UCSD-AML1 (cell line): ENCODE measurements at regions not wholly inside any gene's neighbourhood (a gene's known extent, or its start where the extent isn't known, plus 50 kb on each side); places are given as distances from the start of the nearest gene placed in this dataset.

Experiments
- DNase-seq: peaks from one replicate; lab custom pipeline; 2025; ENCODE audit not compliant: unreplicated experiment; lab: John Stamatoyannopoulos, UW

GRCh38 chr4:110878413-110878812 lies 255.5 kb upstream of the PITX2 start:
- DNase-seq = no peak

GRCh38 chr4:110878956-110879355 lies 256.1 kb upstream of the PITX2 start:
- DNase-seq = no peak

GRCh38 chr4:110886270-110886669 lies 263.4 kb upstream of the PITX2 start:
- no peak for DNase-seq

GRCh38 chr4:110886856-110887255 lies 264.0 kb upstream of the PITX2 start:
- no peak for DNase-seq

GRCh38 chr4:110897784-110898183 lies 274.9 kb upstream of the PITX2 start:
- no peak for DNase-seq

GRCh38 chr4:110898290-110898689 lies 275.4 kb upstream of the PITX2 start:
- DNase-seq = no peak

- DNase-seq = no peak
These were observed 277.4 kb upstream of the PITX2 start for GRCh38 chr4:110900213-110900769.

- DNase-seq = no peak
These were observed 279.6 kb upstream of the PITX2 start for GRCh38 chr4:110902500-110902899.

- DNase-seq = no peak
These were observed 281.7 kb upstream of the PITX2 start for GRCh38 chr4:110904435-110905065.

- no peak for DNase-seq
These were observed 282.5 kb upstream of the PITX2 start for GRCh38 chr4:110905367-110905766.

- no peak for DNase-seq
These were observed 285.0 kb upstream of the PITX2 start for GRCh38 chr4:110907801-110908313.

GRCh38 chr4:110914791-110915190 lies 291.9 kb upstream of the PITX2 start:
- no peak for DNase-seq

GRCh38 chr4:110915301-110915700 lies 292.4 kb upstream of the PITX2 start:
- DNase-seq = no peak

- DNase-seq = no peak
These were observed 293.6 kb upstream of the PITX2 start for GRCh38 chr4:110916505-110916904.

- DNase-seq = no peak
These were observed 295.0 kb upstream of the PITX2 start for GRCh38 chr4:110917835-110918234.

GRCh38 chr4:110920990-110921389 lies 298.1 kb upstream of the PITX2 start:
- DNase-seq = no peak

- DNase-seq = no peak
These were observed 301.9 kb upstream of the PITX2 start for GRCh38 chr4:110924761-110925160.

- no peak for DNase-seq
These were observed 304.0 kb upstream of the PITX2 start for GRCh38 chr4:110926841-110927400.

- no peak for DNase-seq
These were observed 310.5 kb upstream of the PITX2 start for GRCh38 chr4:110933341-110933740.

GRCh38 chr4:110944501-110944900 lies 321.6 kb upstream of the PITX2 start:
- DNase-seq = no peak

- no peak for DNase-seq
These were observed 322.7 kb upstream of the PITX2 start for GRCh38 chr4:110945600-110945999.

GRCh38 chr4:110949542-110949941 lies 326.7 kb upstream of the PITX2 start:
- DNase-seq = no peak

- no peak for DNase-seq
These were observed 327.9 kb upstream of the PITX2 start for GRCh38 chr4:110950731-110951130.
